ENCODE measurements at regions not wholly inside any gene's neighbourhood (a gene's known extent, or its start where the extent isn't known, plus 50 kb on each side); places are given as distances from the start of the nearest gene placed in this dataset.

DNA sequence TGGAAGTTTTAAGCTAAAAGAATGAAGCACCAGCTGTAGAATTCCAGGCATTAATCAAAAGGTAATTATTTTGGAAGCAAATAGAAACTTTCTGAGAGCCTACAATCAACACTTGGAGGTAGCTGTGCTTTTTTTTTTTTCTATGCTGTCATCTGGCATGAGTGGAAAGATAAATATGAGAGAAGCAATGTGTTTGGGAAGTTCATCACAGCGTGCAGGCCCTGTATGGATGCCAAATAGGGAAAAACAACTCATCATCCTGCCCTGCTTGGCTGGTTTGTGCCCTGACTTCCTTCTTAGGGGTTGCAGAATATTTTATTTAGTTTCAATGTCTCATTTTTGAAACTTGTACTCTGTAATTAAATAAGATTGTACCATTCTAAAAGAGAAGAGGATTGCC, 437.4 kb downstream of the PIK3C3 start:
- DNase-seq (ENCODE audit: low read depth in 4 of 4, low spot score in 1 of 4): no peak

DNA sequence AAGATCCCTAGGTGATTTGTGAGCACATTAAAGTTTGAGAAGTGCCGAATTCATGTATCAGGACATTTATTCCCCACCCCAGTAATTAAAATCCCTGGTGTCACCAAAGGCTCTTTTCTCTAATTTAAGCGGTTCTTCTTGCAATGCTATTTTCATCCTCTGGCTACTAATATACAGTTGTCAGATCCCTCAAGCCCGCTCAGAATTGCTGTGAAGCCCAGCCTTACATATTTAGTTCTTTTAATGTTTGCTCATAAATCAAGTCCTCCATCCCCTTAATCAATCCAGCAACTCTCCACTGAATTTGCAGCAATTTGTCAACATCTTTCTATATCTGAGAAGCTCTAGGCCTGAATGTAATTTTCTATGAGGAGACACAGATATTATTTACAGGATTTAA, 437.9 kb downstream of the PIK3C3 start:
- DNase-seq (ENCODE audit: low read depth in 4 of 4, low spot score in 1 of 4): no peak

DNA sequence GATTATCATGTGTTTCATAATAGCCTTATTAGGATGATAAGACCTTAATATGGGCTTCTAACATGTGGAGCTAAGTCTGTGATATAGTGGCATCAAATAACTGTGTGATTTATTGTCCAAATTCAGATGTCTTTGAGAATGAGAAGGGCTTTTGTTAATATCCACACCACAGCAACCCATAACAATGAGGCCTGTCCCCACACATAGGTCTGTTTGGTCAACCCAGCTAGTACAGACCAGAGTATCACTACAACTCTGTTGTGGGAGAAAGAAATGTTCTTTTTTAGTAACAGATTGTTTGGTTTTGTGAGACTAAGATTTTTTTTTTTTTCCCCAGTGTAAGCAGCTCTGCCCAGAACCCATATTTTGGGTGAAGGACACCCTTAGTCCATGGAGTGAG, 439.2 kb downstream of the PIK3C3 start:
- DNase-seq (ENCODE audit: low read depth in 4 of 4, low spot score in 1 of 4): no peak

DNA sequence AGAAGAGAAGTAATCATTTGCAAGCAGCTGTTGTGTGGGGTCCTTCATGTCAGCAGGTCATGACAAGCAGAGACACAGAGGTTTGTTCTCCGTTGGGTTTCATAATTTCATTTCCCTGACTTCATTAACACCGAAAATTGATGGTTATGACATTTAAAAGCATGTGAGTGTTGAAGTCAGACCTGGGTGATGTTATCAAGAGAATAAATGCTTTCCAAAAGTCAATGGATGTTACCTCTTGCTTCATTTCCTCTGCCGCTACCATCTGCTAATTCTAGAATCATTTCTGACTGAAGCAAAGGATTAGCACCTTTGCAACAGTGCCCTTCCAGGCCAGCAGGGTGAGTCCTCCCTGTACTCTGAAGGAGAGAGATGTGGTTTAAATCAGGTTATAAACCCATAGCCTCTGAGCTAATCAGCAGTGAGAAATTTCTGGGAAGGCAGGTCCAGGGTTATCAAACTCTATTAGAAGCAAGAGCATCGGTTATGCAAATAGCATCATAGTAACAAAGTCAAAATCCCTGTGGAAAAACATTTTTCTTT, 446.2 kb downstream of the PIK3C3 start:
- DNase-seq (ENCODE audit: low read depth in 4 of 4, low spot score in 1 of 4): no peak

DNA sequence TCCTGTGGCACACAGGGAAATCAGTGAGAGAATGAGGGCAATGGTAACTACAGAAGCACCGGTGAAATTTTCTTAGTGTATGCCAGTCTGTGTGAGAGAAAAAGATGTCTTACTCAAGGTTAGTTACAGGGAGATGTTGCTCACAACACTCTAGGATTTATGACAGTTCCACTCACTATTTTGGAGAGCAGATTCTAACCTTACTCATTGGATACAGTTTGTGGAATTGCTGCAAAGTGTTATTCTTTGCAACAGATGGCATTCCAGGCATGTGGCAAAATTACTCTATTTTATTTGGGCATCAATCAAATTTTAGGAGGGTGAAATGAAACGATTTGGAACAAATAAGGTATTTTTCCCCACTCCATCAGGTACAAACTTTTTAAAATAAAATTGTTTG, 449.1 kb downstream of the PIK3C3 start:
- DNase-seq (ENCODE audit: low read depth in 4 of 4, low spot score in 1 of 4): no peak

DNA sequence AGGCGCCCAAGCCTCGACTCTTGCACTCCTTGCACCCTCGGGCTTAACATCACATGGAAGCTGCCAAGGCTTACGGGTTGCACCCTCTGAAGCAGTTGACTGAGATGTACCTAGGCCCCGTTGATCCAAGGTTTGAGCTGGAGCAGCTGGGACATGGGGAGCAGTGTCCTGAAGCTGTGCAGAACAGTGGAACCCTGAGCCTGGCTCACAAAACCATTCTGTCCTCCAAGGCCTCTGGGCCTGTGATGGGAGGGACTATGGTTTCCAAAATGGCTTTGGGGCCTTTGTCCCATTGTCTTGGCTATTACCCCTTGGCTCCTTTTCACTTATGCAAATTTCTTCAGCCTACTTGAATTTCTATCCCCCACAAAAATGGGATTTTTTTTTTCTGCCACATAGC, 454.0 kb downstream of the PIK3C3 start:
- no peak for DNase-seq (ENCODE audit: low read depth in 4 of 4, low spot score in 1 of 4)

DNA sequence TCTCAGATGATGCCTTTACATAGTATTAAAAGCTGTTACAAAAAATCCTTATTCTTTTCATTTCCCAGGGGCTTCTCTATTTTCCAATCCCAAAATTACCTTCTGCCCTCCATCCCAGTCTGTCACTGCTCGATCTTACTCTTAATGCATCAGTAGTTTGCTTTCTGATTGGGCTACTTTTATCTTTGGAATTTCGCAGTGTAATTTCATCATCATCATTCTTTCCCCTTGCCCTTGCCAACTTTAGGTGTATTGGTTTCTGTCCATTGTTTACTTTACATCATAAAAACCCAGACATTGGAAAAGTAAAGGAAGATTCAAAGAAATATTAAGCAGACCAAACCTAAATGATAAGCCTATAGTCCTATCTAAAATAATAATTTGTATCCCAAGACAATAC, 457.2 kb downstream of the PIK3C3 start:
- DNase-seq (ENCODE audit: low read depth in 4 of 4, low spot score in 1 of 4): no peak

DNA sequence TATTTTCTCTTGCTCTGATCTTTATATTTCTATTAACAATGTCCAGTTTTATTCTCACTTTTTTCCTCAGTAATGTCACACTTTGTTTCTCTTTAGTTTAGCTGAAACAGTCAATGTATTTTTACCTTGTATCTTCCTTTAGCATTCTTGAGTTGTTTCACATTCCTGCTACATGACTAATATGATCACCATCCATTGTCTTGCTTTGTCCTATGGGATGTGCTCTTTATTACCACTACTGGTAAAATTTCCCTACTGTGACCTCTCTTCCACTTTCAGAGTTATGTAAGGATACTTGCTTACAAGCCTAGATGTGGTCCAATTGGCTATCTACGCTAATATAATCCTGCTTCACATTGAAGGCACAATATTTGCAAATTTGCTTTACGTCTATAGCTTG, 457.9 kb downstream of the PIK3C3 start:
- no peak for DNase-seq (ENCODE audit: low read depth in 4 of 4, low spot score in 1 of 4)

DNA sequence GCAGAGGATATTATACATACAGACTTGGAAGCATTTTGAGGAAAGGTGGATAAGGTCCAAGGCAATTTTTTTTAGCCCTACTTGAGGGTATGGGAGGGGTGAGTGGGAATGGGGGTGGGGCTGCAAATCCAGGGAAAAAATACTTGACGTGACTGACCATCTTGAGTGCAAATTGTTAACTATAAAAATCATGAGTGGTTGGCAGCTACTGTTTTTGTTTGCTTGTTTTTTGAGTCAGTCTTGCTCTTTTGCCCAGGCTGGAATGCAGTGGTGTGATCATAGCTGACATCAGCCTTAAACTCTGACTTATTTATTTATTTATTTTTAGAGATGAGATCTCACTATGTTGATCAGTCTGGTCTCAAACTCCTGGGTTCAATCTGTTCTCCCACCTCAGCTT, 458.8 kb downstream of the PIK3C3 start:
- no peak for DNase-seq (ENCODE audit: low read depth in 4 of 4, low spot score in 1 of 4)

DNA sequence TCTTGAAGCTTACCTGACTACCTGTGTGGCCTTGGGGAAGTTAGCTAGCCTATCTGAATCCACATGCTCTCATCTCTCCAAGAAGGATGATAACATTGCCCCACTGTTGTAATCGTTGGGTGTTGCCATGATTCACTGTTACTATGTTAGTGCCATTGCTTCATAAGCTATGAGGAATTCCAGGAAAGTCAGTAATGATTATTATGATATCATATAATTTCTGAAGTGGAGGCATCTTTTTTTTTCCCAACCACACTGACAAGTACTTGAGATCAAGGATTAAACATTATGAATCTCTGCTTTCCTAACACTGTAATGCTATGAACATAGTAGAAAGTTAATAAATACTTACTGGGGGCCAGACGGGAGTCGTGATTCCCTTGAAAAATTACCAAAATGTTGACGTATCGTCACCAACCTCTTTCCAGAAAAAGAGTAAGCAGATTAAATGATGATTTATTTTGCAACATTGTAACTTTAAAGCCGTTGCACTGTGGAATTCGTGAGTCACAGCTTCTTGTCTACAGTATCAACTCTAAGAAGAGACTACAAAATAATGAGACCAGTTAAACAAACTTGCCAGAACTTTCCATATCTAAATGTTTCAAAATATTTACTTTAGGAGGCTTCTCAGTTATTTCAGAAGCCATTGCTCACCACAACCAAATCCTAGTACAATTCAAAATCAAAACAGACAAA, 459.9 kb downstream of the PIK3C3 start:
- no peak for DNase-seq (ENCODE audit: low read depth in 4 of 4, low spot score in 1 of 4)

DNA sequence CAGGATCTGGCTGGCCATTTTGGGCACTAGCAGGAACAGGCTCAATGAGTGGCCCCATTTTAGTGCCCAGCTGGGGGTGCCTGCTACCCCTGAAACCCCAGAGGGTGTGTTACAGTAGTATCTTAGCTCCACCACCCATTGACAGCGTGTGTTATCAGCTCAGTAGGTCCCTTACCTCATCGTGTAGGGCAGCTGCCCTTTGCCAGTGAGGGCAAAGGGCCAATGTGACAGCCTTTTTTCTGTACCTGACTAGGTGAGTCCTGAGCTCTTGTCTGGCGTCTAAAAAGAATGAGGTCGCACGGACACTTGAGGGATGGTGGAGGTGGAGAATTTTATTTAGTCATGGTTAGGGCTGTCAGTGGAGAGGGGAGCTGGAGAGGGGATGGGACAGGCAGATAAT, 462.2 kb downstream of the PIK3C3 start:
- DNase-seq (ENCODE audit: low read depth in 4 of 4, low spot score in 1 of 4): no peak

DNA sequence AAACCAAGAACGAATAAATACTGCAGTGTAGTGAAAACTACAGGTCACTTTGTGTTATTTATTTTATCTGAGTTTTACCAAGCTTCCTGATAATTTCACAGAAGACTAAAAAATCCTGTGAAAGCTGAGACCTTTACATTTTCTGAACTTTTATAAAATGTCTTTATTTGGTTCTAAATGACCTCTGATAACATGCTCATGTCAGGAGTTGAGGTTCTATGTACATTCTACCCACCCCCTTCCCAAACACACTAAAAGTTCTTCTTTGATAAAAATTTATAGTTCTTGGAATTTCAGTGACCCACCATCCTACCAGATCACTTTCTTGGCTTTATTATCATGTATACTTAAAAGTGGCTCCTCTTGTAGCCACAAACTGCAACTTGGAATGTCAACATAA, 463.1 kb downstream of the PIK3C3 start:
- no peak for DNase-seq (ENCODE audit: low read depth in 4 of 4, low spot score in 1 of 4)

DNA sequence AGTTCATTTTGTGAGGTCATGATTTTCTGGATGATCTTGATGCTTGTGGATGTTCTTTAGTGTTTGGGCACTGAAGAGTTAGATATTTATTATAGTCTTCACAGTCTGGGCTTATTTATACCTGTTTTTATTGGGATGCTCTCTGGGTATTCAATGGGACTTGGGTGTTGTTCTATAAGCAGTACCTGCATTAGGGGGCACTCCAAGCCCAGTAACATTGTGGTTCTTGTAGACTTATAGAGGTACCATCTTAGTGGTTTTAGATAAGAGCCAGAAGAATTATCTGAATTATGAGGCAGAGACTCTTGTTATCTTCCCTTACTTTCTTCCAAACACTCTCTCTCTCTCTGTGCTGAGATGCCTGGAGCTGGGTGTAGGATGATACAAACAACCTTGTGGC, 470.0 kb downstream of the PIK3C3 start:
- no peak for DNase-seq (ENCODE audit: low read depth in 4 of 4, low spot score in 1 of 4)

DNA sequence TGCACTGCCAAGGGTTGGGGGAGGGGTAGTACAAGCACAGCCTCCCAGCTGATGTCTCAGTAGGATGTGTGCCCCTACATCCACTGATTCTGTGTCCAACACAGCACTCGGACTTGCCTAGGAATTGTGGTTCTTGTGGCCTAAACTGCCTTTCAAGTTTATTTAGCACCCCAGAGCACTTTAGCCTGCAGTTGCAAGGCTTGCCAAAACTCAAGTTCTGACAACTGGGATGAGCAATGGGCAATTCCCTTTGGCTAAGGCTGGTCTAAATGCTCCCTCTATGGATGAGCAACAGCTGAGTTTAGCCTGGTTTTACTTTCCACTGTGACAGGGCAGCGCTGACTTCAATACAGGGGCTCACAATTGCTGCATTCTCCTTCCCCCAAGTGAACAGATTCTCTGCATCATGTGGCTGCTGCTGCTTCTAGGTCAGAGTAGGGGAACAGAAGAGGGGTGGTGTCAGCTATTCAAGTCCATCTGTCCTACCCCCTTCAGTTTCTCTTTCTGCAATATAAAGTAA, 471.5 kb downstream of the PIK3C3 start:
- no peak for DNase-seq (ENCODE audit: low read depth in 4 of 4, low spot score in 1 of 4)

DNA sequence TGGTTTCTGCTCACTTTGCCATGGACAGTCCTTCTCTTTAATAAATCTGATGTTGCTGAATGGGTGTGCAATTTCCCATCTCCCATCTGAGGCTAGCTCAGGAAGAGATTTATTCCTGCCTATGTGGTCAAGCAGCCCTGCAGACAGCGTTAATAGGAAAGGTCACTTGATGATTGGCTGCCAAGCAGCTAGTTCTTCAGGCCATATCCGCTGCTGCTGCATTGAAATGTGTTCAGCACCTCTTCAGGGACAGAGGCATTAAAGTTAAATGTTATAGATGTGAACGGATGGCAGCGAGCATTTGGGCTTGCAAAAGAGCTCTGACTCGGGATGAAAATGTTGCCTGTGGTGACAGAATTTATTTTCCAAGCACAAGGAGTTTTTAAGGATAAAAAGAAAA, 474.2 kb downstream of the PIK3C3 start:
- no peak for DNase-seq (ENCODE audit: low read depth in 4 of 4, low spot score in 1 of 4)

DNA sequence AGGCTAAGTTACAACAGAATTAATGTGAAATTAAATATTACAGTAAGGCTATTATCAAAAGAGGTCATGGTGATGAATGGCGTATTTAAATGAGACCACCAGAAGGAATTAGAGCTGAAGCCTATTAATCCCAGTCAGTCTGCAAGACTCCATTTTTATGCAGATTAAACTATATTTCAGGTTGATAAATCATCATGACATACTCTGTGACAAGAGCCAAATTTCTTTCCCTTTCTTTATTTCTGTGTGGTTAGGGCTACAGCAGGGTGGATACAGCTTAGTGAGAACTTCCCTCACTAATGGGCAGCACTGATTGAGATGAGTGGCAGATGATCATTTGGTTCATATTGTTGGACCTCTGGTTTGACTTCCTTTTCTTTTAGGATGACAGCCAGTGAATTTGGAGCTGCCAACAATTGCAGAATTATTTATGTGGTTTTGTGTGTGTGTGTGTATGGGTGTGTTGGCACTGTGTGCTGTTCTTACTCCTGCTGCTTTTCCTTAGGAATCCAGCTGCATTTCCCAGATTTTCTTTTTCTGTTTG, 481.3 kb downstream of the PIK3C3 start:
- DNase-seq (ENCODE audit: low read depth in 4 of 4, low spot score in 1 of 4): no peak

DNA sequence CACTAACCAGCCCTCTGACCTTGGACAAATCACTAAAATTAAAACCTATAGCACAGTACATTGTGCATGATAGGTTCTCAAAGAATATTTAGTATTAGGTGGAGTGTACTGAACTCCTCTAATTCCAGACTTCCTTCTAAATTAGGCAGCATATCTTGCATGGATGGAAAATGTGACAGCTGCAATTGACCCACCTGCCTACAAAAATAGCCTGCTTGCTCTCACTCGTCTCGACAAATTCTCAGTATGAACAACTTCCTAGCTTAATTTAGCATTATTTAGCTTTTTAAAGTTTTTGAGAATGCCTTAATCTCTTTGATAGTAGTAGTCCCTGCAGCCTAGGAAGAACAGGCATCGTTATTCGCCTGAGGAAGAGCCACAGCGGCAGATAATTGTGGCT, 482.0 kb downstream of the PIK3C3 start:
- no peak for DNase-seq (ENCODE audit: low read depth in 4 of 4, low spot score in 1 of 4)

DNA sequence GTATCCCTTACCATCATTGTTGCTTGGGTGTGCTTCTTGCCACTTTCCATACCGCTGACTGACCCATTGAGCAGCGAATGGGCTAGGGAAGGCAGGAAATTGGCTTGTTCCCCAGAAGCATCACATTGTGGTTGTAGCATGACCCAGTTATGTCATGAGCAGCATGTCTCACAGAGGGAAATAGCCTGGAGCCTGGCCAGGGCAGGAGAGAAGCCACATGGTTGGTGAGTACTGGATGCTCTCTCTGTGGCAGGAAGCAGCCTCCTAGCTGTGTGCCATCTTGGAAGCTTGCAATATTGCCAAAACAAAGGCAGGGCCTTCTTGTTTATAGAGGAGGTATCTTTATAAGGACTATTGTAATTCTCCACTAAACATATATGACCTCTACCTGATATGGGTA, 482.6 kb downstream of the PIK3C3 start:
- DNase-seq (ENCODE audit: low read depth in 4 of 4, low spot score in 1 of 4): no peak

DNA sequence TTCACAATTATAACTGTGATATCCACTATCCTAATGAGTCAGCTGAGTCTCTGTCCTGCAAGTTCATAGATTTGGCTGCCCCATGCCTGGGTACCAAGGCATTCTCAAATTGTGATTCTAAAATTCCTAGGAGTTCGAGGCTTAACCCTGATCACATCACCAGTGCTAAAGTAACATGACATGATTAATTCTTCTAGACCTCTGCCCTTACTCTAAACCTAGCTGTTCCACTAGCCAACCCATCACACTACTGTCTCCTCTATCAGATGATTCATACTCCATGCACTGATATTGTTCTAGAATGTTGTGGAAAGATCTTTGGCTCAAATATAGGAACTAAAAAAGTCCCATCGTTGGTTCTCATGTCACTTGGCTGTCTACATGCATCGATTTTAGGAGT, 487.6 kb downstream of the PIK3C3 start:
- no peak for DNase-seq (ENCODE audit: low read depth in 4 of 4, low spot score in 1 of 4)

DNA sequence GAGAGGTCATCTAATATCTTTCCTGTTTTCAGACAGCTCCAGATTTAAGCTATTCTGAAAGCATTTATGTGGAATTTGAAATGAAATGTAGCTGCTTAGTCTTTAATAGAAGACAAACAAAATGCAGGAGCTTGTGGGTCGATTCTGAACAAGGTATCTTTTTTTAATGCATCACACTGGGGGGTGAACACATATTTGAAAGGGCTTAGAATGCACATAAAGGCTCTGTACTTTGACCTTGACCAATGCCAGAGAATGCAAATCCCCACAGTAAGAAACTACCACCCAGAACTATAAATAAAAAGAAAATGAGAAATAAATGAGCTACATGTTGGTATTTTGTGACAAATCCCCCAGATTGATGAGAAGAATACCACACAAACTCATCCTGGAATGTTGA, 489.3 kb downstream of the PIK3C3 start:
- no peak for DNase-seq (ENCODE audit: low read depth in 4 of 4, low spot score in 1 of 4)

DNA sequence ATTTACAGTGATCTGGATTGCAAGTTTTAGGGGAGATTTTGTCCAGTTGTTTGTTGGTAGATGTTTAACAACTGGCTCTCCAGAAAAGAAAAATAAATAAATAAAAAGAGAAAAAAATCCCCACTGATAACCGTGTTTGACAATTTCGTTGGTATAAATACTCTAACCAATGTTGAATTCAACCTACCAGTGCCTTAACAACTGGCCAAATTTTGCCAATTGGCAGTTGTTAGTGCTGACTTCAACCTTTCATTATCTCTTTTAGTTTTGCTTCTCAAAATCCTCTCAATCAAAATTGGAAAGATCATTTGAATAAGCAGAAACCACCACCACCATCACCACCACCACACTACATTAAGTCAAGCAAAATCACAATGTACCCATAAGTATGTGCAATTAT, 490.3 kb downstream of the PIK3C3 start:
- no peak for DNase-seq (ENCODE audit: low read depth in 4 of 4, low spot score in 1 of 4)

DNA sequence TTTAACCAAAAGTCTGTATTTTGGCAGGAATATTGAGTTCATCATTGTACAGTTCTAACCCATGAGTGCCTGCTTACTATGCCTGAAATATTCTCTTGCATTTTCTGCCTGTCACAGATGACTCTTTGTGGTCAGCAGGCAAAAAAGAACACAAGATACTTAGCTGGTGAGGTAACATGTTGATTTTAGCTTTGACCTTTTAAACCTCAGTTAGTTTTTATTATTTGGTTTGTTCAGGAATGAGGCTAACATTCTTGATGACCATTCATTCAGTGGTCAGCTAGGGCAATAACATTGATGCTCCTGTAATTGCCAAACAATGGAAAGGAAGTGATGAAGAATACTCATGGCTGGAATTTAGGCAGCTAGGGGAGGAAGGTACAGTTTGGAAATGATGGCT, 491.2 kb downstream of the PIK3C3 start:
- no peak for DNase-seq (ENCODE audit: low read depth in 4 of 4, low spot score in 1 of 4)

DNA sequence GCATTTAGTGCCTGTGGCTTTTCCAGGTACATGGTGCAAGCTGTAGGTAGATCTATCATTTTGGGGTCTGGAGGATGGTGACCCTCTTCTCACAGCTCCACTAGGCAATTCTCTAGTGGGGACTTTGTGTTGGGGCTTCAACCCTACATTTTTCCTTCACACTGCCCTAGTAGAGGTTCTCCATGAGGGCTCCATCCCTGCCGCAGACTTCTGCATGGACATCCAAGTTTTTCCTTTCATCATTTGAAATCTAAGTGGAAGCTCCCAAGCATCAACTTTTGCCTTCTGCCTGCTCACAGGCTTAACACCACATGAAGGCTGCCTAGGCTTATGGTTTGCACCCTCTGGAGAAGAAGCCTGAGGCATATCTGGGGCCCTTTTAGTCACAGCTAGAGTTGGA, 492.7 kb downstream of the PIK3C3 start:
- DNase-seq (ENCODE audit: low read depth in 4 of 4, low spot score in 1 of 4): no peak
